ENCODE measurements at regions not wholly inside any gene's neighbourhood (a gene's known extent, or its start where the extent isn't known, plus 50 kb on each side); places are given as distances from the start of the nearest gene placed in this dataset.
"Not testable (repeated sequence)": the region's sequence is repeated elsewhere in the genome, so short reads cannot be mapped to it uniquely, and the experiment has no call there.

DNA sequence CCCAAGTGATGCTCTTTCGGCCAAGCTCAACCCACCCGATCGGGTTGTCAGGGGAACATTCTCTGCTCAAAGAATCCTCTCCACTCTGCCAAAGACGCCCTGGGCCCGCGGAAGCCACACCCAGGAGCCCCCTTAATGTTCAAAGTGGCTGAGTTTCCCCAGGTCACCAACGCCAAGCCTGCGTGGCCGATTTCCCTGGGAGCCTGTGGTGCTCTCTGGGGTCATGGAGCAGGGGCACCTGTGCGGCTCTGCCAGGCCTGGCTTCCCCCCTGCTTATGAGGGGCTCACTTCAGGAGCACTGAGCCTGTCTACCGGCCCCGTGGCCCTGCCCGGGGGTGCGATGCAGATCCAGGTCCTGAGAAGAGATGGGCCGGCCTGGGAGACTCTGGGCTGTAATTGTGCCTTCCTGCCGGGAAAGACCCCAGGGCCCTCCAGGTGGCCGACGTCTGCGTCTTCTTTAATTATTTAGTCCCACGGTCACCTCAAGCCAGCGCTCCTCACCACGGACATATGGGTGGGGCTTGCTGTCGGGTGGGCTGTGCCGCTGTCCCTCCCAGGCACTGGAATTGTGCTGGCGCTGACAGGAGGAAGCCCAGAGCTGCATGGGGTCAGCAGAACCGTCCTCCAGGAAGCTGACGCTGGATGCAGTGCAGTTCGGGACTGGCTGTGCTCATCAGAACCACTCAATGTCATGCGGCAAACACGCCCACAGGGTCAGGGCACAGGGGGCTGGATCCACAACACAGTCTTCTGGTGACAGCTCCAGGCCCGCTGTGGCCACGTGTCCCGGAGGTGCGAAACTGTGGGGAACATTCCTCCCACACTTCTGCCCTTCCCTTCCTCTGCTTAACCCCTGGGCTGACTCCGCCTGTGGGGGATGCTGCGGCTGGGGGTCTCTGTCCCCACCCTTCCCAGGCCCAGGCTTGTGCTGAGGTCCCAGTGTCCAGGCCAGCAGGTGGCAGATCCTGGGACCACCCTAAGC lies 267.6 kb upstream of the SFSWAP start:
- no peak for DNase-seq

GRCh38 chr12:131444220-131445164 lies 266.4 kb upstream of the SFSWAP start:
- no peak for DNase-seq

- no peak for DNase-seq
These were observed 265.6 kb upstream of the SFSWAP start for GRCh38 chr12:131445184-131445774.

DNA sequence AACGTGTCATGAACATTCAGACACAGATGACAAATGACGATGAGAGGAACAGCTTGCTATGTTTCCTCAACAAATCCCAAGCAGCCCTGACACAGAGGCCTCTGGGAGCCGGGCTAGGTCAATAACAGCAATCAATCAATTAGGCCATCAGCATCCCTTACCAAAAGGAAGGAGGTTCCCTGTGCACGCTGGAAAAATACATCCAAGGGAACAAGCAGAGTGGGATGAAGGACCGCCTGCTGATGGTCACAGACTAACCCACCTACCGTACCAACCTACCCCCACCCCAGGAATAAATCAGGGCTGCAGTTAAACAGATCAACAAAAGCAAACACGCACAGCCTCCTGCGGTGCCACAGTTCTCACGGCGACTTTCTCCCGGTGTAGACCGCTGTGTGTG lies 265.1 kb upstream of the SFSWAP start:
- no peak for DNase-seq

DNA sequence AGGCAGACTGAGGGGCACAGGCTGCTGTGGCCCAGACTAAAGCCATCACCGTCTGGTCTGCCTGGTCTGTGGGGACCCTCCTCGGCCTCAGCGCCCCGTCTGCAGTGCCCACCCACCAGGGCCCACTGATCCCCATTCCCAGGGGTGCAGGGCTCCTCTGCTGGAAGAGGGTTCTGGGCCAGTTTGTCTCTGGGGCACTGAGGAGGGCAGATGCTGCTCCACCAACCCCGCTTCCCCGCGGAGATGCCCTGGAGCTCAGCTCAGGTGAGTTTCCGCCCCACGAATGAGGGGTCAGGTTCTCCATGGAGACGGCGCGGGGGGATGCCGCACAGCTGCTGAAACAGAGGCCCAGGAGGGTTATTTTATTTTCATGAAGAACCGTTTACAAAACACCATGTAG lies 263.3 kb upstream of the SFSWAP start:
- not testable (repeated sequence) for DNase-seq

- DNase-seq: no peak
These were observed 262.6 kb upstream of the SFSWAP start for GRCh38 chr12:131448254-131448795.

GRCh38 chr12:131449027-131449426 lies 261.9 kb upstream of the SFSWAP start:
- no peak for DNase-seq

DNA sequence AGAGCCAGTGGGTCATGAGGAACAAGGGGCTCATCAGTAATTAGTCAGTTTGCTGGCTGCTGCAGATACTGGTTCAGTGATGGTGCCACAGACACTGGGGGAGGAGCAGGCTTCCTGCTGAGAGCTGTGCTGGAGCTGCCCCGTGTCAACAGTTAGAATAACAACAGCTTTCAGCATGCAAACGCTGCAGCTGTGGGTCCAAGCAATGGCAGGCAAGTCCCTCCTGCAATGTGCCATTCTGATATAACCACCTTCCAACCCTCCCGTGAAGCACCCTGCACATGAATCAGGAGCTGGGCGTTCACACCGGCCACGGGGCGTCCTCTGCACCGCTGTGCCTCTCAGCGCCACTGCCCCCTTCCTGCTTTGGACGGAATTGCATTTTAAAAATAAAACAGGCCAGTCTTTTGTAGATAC lies 258.4 kb upstream of the SFSWAP start:
- DNase-seq: peak; percentile 14

- peak; percentile 83 for DNase-seq
These were observed 256.3 kb upstream of the SFSWAP start for GRCh38 chr12:131454418-131455217.

GRCh38 chr12:131455218-131455506 lies 255.7 kb upstream of the SFSWAP start:
- no peak for DNase-seq

DNA sequence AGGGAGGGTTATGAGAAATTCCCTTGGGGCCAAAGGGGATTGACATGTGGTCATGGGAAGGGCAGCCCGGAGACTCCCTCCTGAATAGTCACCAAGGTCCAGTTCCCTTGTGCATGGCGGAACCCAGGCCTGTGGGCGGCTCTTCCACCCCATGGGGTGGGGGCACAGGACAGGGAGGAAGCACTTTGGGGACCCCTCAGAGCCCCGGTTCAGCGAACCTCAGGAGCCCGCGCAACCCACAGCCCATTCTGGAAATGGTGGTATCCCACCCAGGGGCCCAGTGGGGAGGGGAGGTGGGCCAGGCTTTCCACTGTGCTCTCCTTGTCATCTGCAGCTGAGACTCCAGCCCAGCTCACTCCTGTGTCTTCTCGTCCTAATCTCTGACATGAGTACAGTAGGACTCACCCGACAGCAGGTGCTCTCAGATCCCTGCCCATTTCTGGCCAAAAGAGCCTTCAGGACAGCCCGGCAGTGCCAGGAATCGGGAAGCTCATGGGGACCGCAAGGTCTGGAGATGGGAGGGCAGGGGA lies 255.2 kb upstream of the SFSWAP start:
- DNase-seq: no peak

- DNase-seq: no peak
These were observed 254.4 kb upstream of the SFSWAP start for GRCh38 chr12:131456301-131457027.

DNA sequence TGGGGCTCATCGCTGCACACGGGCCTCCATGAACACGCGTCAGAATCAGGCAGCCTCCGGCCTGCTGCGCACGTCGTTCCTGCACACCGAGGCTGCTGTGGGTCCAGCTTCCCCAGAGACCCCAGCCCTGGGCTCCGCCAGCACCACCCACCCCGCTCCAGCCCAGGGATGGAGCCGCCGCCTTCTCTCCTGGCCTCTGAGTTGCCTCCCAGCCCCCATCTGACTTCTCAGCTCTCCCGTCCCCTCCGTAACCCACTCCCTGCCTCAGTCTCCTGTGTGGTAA lies 253.9 kb upstream of the SFSWAP start:
- no peak for DNase-seq

DNA sequence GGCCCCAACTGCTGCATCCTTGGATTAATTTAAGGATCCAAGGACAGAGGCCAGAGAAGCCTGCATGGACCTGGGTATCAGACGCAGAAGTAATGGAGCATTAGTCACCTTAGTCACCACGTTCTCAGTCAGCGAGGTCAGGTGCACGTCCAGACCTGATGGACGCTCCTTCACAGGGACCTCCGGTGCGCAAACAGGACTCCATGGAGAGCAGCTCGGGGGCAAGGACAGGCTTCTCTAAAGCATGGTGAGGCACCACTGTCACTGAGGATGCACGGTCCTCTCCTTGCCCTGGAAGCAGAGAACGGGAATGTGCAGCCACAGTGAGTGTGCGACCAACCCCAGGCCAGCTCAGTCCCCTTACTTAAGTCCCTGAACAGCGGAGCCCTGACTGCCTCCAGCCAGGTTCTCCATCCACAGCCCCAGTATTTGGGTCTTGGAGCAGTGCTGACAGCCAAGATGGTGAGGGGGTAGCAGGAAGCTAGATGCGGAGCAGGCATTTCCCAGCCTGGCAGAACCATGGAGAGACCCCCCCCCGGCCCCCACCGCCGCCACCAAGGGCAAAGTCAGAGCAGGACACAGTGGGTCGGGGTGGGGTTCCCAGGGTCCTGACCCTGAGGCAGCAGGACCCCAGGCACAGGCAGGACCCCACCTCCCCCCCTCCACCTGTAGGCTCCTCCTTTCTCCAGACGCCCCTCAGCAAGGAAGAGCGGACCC lies 253.4 kb upstream of the SFSWAP start:
- no peak for DNase-seq

GRCh38 chr12:131458048-131458374 lies 252.9 kb upstream of the SFSWAP start:
- no peak for DNase-seq

DNA sequence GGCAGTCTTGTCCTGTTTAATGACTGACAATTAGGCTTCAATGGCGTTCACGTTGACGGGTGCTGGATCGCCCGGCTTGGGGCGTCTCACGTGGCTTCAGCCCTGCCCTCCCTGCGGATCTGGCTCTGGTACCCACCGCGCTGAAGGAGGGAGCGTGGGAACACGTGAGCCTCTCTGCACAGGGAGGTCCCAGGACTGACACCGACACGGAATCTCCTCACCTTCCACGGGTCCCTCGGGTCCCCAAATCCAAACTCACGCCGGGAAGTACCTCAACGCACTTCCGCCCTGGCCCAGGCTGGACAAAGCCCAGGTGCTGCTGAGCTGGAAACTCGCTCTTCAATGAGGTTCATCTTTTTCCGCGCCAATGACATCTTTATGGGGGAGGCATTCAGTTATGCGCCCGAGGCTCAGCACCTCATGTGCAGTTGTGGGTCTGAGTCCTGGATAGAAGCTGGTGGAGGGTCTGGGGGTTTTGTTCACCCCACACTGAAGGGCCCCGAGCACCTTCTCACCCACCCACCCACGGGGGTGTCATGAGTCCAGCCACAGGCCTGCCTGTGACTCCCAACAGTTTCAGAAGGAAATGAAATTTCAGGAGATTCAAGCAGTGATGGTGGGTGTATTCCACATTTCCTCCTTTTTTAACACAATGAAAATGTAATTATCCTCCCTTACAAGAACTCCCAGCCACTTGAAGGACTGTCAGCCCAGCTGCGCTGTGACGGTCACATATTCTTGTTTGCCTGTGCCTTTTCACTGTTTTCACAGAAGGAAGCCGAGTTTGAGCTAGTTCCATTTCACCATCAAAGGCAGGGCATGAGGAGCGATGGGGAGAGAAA lies 251.7 kb upstream of the SFSWAP start:
- no peak for DNase-seq

DNA sequence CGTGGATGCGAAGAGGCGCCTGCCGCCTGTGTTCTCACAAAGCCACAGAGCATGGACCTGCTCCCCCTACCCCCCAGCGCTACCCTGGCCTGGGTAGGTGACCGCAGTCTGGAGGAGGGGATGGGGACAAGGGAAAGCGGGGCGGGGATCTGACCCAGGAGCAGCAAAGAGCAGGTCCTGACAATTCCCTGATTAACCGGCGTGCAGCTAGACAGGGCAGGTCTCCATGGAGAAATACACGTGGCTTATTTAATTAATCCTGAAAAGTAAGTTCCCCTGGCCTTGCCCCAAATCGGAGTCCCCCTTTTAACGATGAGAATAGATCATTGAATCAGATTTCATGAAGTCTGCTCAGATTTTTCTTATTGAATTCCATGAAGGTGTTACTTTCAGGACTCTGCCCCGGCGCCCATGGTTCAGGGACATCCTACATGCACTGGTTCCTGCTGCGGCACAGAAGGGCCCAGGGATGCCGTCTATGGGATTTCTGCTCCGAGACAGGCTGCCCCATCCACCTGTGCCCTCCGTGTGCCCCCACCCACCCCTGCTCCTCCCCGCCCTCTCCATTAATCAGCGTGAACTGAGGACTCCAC lies 251.0 kb upstream of the SFSWAP start:
- no peak for DNase-seq

DNA sequence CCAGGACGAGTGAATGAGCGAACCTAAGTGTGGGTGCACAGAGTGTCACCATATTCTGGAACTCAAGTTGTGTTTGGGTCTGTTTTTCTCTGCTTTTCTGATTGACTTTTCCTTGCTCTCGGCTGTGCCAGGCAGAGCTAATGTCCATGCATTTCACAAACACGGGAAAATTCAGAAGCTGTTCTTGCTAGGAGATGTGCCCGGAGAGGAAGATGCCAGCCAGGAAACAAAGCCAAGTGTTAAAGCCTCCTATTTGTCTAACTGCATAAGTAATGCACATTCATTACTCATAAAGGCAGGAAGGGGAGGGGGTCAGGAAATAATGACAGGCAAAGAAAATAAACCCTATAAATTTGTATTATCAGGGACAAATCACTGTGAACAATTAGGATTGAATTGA lies 250.4 kb upstream of the SFSWAP start:
- no peak for DNase-seq

- no peak for DNase-seq
These were observed 249.8 kb upstream of the SFSWAP start for GRCh38 chr12:131461096-131461495.

- no peak for DNase-seq
These were observed 247.7 kb upstream of the SFSWAP start for GRCh38 chr12:131463174-131463573.
